ENCODE measurements at regions not wholly inside any gene's neighbourhood (a gene's known extent, or its start where the extent isn't known, plus 50 kb on each side); places are given as distances from the start of the nearest gene placed in this dataset.

GRCh38 chr6:170232186-170233002 is 58.5 kb downstream of the DLL1 start:
- no peak for DNase-seq (ENCODE audit: low spot score)

GRCh38 chr6:170231293-170232185 is 59.3 kb downstream of the DLL1 start:
- no peak for DNase-seq (ENCODE audit: low spot score)

- DNase-seq (ENCODE audit: low spot score), result no peak
Measured at GRCh38 chr6:170230520-170231292, 60.2 kb downstream of the DLL1 start.

GRCh38 chr6:170229851-170230519 is 60.9 kb downstream of the DLL1 start:
- DNase-seq (ENCODE audit: low spot score), result no peak

GRCh38 chr6:170229396-170229795 is 61.5 kb downstream of the DLL1 start:
- DNase-seq (ENCODE audit: low spot score), result no peak

- DNase-seq (ENCODE audit: low spot score), result no peak
Measured at GRCh38 chr6:170228946-170229310, 62.0 kb downstream of the DLL1 start.

- no peak for DNase-seq (ENCODE audit: low spot score)
Measured at GRCh38 chr6:170227996-170228945, 62.6 kb downstream of the DLL1 start.

- no peak for DNase-seq (ENCODE audit: low spot score)
Measured at GRCh38 chr6:170227521-170227983, 63.3 kb downstream of the DLL1 start.

- no peak for DNase-seq (ENCODE audit: low spot score)
Measured at GRCh38 chr6:170226647-170227046, 64.2 kb downstream of the DLL1 start.

- no peak for DNase-seq (ENCODE audit: low spot score)
Measured at GRCh38 chr6:170225852-170226417, 64.9 kb downstream of the DLL1 start.

- DNase-seq (ENCODE audit: low spot score), result no peak
Measured at GRCh38 chr6:170224694-170225660, 65.9 kb downstream of the DLL1 start.

GRCh38 chr6:170223718-170224693 is 66.9 kb downstream of the DLL1 start:
- DNase-seq (ENCODE audit: low spot score), result no peak

- DNase-seq (ENCODE audit: low spot score), result no peak
Measured at GRCh38 chr6:170222498-170223471, 68.1 kb downstream of the DLL1 start.

- DNase-seq (ENCODE audit: low spot score), result no peak
Measured at GRCh38 chr6:170221753-170222400, 69.0 kb downstream of the DLL1 start.

- no peak for DNase-seq (ENCODE audit: low spot score)
Measured at GRCh38 chr6:170221052-170221752, 69.7 kb downstream of the DLL1 start.
